Sigmoid colon (tissue), 4 donors: ENCODE measurements at regions not wholly inside any gene's neighbourhood (a gene's known extent, or its start where the extent isn't known, plus 50 kb on each side); places are given as distances from the start of the nearest gene placed in this dataset.

ENCODE experiments used
- EP300 ChIP-seq, 4 donors: sonication (generic); formaldehyde crosslinking; IDR thresholded peaks; one replicate each; pipeline ENCODE4 v1.6.1; 2017; ENCODE audit warnings: antibody characterized with exemption in 4 of 4
- POLR2A ChIP-seq, 2 donors: fragments of 450-650 bp; IDR thresholded peaks; one replicate each; pipeline ENCODE4 v1.6.1; 2016; ENCODE audit warnings: antibody characterized with exemption in 2 of 2, mild to moderate bottlenecking in 2 of 2, moderate library complexity in 2 of 2
- POLR2AphosphoS5 ChIP-seq, 4 donors: sonication (generic); formaldehyde crosslinking; IDR thresholded peaks; one replicate each; pipeline ENCODE4 v1.6.1; 2017; ENCODE audit warnings: antibody characterized with exemption in 4 of 4
- TF ChIP-seq, protein P1 (sequence below), 4 experiments: fragments of 450-650 bp in 3 of 4; fragments of 200-600 bp in 1 of 4; IDR thresholded peaks; one replicate each; pipeline ENCODE4 v1.5.1; 2016 to 2019; ENCODE audit warnings: antibody characterized with exemption in 4 of 4, mild to moderate bottlenecking in 3 of 4, moderate library complexity in 2 of 4

DNA sequence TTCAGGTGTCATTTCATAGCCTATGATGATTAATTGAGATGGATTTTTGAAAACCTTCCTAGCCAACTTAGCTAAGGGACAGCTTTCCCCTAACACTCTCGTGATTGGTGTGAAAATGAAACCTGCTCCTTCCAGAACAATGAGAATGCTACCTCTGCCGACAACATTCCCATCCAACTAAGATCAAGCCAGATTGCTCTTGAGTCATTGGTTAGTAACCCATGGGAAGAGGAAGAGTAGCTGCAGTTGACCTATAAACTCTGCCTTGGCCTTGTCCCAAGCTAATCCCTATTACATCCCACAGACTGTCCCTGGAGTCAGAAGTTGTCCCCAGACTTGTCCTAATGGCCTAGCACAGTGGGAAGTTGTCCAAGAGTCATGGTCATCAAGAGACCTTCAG, 80.5 kb upstream of the SVIL start:
- TF ChIP-seq, protein P1, sequence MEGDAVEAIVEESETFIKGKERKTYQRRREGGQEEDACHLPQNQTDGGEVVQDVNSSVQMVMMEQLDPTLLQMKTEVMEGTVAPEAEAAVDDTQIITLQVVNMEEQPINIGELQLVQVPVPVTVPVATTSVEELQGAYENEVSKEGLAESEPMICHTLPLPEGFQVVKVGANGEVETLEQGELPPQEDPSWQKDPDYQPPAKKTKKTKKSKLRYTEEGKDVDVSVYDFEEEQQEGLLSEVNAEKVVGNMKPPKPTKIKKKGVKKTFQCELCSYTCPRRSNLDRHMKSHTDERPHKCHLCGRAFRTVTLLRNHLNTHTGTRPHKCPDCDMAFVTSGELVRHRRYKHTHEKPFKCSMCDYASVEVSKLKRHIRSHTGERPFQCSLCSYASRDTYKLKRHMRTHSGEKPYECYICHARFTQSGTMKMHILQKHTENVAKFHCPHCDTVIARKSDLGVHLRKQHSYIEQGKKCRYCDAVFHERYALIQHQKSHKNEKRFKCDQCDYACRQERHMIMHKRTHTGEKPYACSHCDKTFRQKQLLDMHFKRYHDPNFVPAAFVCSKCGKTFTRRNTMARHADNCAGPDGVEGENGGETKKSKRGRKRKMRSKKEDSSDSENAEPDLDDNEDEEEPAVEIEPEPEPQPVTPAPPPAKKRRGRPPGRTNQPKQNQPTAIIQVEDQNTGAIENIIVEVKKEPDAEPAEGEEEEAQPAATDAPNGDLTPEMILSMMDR (IDR thresholded peaks at IDR 0.05), result no peak
- no peak for TF ChIP-seq POLR2A (IDR thresholded peaks at IDR 0.05)
- no peak for TF ChIP-seq EP300 (IDR thresholded peaks at IDR 0.05)
- TF ChIP-seq POLR2AphosphoS5 (IDR thresholded peaks at IDR 0.05), result peak in 2 of 4 donors; percentile 3 to 32
